ENCODE measurements at regions not wholly inside any gene's neighbourhood (a gene's known extent, or its start where the extent isn't known, plus 50 kb on each side); places are given as distances from the start of the nearest gene placed in this dataset.
A peak's percentile ranks its signal among the peaks of the same experiment; 100 is the strongest.

DNA sequence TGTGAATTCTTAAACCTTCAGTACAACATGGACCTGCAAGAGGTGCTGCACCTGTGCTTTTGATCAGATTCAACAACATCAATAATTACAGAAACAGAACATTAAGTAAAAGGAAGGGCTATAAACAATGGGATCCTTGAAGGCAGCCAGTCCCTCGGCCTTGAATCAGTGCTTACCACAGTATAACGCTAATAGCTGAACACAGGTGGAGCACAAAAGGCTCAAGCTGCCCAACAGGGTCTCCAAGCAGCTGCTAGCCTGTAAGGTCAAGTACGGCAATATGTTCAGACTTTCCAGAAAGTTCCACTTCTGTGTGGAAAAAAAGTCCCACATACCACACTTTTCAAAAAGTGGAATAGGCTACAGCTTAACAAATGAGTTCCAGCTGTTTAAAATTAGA, 61.9 kb upstream of the ITGA1 start:
- DNase-seq, result no peak
- peaks cover 25% of the 10 kb centered on the region for H3K36me3 Mint-ChIP-seq
- peak overlapping the region; percentile 80 for H3K4me3 Mint-ChIP-seq
- POLR2A ChIA-PET, result interaction anchor here (0.8 to 2.5 kb wide), 10 partner anchors 8 to 73 kb away, joined by 3 to 14 read pairs (median 5); partner anchors contain the start of genes ITGA1 and PELO
- peak; percentile 3 for ATAC-seq (ENCODE audit: low read depth)
- peaks cover 7% of the 10 kb centered on the region for H3K9me3 Mint-ChIP-seq
- H3K27ac Mint-ChIP-seq, result peak overlapping the region; percentile 94
- no peaks in the 10 kb centered on the region for H3K27me3 Mint-ChIP-seq
- peaks cover 38% of the 10 kb centered on the region for H3K4me1 Mint-ChIP-seq

DNA sequence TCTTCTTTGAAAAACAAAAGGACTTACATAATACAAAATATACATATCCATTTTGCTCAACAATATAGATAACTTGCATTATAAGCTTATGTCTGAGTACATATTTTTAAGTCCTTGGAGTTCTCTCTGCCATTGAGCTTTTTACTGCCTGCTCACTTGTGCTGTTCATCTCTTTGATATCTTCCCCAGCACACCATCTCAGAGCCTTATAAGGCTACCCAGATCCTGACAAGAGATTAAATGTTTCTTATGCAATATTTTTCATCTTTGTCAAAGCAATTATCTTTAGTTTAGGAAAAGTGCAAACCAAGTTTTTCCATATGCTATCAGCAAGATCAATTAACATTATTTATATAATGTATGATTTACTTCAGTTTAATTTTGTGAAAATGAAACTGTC, 60.7 kb upstream of the ITGA1 start:
- Mint-ChIP-seq H3K27ac (peak overlapping the region; percentile 71), H3K27me3 (no peaks in the 10 kb centered on the region), H3K9me3 (peaks cover 5% of the 10 kb centered on the region), H3K36me3 (peaks cover 25% of the 10 kb centered on the region), H3K4me3 (peak overlapping the region; percentile 42), H3K4me1 (peaks cover 38% of the 10 kb centered on the region)
- ATAC-seq (ENCODE audit: low read depth), result no peak
- DNase-seq, result no peak
- POLR2A ChIA-PET, result interaction anchor here (1.1 to 2.5 kb wide), 4 partner anchors 11 to 60 kb away, joined by 3 to 8 read pairs (median 5); partner anchors contain the start of genes ITGA1 and PELO

DNA sequence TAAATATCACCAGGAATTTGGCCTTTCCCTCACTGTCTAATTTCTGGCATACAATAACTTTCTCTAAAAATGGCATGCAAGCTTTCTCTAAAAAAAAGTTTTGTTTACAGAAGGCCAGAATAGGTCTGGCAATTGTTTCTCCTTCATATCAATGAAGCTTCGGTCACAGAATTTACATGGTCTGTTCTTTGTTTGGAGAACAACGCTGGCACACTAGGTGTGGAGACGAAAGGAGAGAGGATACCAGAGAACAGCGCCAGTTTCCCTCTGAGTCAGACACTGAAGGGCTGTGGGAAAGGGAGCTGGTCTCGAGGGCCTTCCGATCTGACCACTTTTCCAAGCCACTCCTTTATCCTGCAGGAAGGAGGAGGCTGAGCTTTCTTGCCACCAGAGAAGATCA, 60.1 kb upstream of the ITGA1 start:
- no peak overlapping the region for H3K4me3 Mint-ChIP-seq
- H3K27me3 Mint-ChIP-seq, result no peaks in the 10 kb centered on the region
- peaks cover 38% of the 10 kb centered on the region for H3K4me1 Mint-ChIP-seq
- H3K9me3 Mint-ChIP-seq, result peaks cover 7% of the 10 kb centered on the region
- peaks cover 29% of the 10 kb centered on the region for H3K36me3 Mint-ChIP-seq
- ATAC-seq (ENCODE audit: low read depth) (no peak), DNase-seq (no peak)
- H3K27ac Mint-ChIP-seq, result no peak overlapping the region
- POLR2A ChIA-PET, result interaction anchor here (1.1 to 2.5 kb wide), 2 partner anchors 16 to 60 kb away, joined by 3 to 8 read pairs; partner anchors contain the start of genes ITGA1 and PELO

DNA sequence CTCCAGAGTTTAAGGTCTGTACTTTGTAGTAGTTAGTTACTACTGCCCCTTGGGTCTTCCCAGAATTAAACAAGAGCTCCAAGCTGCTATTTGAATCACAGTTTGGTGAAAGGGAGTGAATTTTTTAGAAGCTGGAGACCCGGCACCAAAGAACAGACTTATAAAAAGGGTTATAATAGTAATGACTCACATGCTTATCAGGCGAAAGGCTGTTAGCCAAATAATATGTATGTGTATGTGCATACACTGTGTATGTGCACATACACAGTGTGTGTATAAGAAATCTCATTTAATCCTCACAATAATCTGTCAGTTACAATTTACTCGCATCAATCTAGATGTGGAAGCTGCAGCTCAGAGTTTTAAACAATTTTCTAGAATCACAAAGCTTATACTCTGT, 59.5 kb upstream of the ITGA1 start:
- DNase-seq (no peak), ATAC-seq (ENCODE audit: low read depth) (no peak)
- Mint-ChIP-seq H3K36me3 (peaks cover 29% of the 10 kb centered on the region), H3K27ac (no peak overlapping the region), H3K9me3 (peaks cover 7% of the 10 kb centered on the region), H3K4me1 (peaks cover 35% of the 10 kb centered on the region), H3K4me3 (no peak overlapping the region), H3K27me3 (no peaks in the 10 kb centered on the region)
- POLR2A ChIA-PET, result interaction anchor here (1.1 kb wide), 1 partner anchor 15 kb away, joined by 3 read pairs; no protein-coding TSS in a partner anchor

DNA sequence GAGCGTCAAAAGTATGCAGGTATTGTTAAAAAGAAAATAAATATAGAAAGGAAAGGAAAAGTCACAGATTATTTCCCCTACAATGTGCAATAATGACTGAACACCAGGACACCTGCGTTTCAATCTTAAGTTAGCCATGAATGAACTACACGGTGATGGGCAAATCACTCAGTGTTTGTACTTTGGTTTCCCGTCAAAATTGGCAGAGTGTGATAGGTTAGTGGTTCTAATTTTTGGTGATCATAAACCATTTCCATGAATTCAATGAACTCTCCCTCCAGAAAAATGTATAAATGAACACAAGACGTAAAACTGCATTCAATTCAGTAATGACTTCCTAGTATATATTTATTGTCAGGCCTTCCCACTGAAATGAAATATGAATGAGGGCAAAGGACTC, 59.0 kb upstream of the ITGA1 start:
- Mint-ChIP-seq H3K36me3 (peaks cover 28% of the 10 kb centered on the region), H3K27me3 (no peaks in the 10 kb centered on the region), H3K9me3 (peaks cover 7% of the 10 kb centered on the region), H3K4me1 (peaks cover 37% of the 10 kb centered on the region), H3K27ac (no peak overlapping the region), H3K4me3 (no peak overlapping the region)
- no peak for DNase-seq
- POLR2A ChIA-PET, result no interaction called here
- ATAC-seq (ENCODE audit: low read depth), result no peak

DNA sequence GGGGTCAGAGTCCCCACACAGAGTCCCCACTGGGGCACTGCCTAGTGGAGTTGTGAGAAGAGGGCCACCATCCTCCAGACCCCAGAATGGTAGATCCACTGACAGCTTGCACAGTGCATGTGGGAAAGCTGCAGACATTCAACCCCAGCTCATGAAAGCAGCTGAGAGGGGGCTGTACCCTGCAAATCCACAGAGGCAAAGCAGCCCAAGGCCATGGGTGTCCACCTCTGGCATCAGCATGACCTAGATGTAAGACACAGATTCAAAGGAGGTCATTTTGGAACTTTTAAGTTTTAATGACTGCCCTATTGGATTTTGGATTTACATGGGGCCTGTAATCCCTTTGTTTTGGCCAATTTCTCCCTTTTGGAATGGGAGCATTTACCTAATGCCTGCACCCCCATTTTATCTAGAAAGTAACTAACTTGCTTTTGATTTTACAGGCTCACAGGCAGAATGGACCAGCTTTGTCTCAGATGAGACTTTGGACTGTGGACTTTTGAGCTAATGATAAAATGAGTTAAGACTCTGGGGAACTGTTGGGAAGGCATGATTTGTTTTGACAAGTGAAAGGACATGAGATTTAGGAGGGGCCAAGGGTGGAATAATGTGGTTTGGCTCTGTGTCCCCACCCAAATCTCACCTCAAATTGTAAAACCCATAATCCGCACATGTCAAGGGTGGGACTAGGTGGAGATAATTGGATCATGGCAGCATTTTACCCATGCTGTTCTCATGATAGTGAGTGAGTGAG, 56.3 kb upstream of the ITGA1 start:
- H3K4me1 Mint-ChIP-seq, result peaks cover 17% of the 10 kb centered on the region
- H3K27ac Mint-ChIP-seq, result no peak overlapping the region
- peaks cover 2% of the 10 kb centered on the region for H3K9me3 Mint-ChIP-seq
- H3K36me3 Mint-ChIP-seq, result peaks cover 18% of the 10 kb centered on the region
- no peak for ATAC-seq (ENCODE audit: low read depth)
- H3K4me3 Mint-ChIP-seq, result no peak overlapping the region
- no peak for DNase-seq
- POLR2A ChIA-PET, result no interaction called here
- H3K27me3 Mint-ChIP-seq, result no peaks in the 10 kb centered on the region

DNA sequence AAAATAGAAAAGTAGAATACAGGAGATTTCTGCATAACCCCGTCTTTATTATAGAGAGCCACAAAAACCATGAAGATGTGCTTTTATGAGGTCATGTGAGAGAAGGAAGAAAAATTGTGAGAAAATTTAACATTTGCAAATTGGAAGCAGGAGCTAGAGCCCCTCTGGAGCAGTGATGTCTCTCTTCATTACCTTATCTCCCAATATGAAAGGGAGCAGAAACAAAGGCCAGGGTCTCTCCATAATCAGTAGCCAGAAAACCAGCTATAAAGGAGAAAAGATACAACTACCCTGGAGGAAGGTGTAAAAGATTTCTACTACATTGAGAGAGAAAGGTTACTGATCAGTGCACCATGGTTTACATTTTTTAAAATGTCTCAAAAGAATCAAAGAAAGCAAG, 53.2 kb upstream of the ITGA1 start:
- no peak overlapping the region for H3K4me3 Mint-ChIP-seq
- POLR2A ChIA-PET, result interaction anchor here (1.7 kb wide), 1 partner anchor 9 kb away, joined by 6 read pairs; no protein-coding TSS in a partner anchor
- no peak for DNase-seq
- H3K36me3 Mint-ChIP-seq, result peaks cover 27% of the 10 kb centered on the region
- no peaks in the 10 kb centered on the region for H3K27me3 Mint-ChIP-seq
- ATAC-seq (ENCODE audit: low read depth), result no peak
- H3K9me3 Mint-ChIP-seq, result peaks cover 3% of the 10 kb centered on the region
- H3K27ac Mint-ChIP-seq, result no peak overlapping the region
- peaks cover 16% of the 10 kb centered on the region for H3K4me1 Mint-ChIP-seq

DNA sequence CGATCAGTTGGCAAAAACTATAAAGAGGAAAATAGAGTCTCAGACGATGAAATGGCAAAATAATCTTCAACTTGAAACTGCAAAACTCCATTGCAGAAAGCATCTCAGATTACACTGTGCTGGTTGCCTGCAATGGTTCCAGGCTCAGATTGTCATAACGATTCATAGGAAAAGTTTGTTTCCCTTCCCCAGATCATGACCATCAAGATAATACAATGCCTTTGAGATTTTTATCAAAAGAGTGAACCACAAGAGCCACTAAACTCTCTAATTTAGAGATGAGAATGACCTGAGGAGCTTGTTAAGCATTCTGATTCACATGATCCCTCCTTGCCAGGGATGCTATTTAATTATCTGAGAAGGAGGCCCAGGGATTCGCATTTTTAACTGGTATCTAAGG, 52.6 kb upstream of the ITGA1 start:
- DNase-seq (no peak), ATAC-seq (ENCODE audit: low read depth) (no peak)
- H3K4me3 Mint-ChIP-seq, result no peak overlapping the region
- peaks cover 13% of the 10 kb centered on the region for H3K4me1 Mint-ChIP-seq
- no peaks in the 10 kb centered on the region for H3K27me3 Mint-ChIP-seq
- POLR2A ChIA-PET, result interaction anchor here (1.7 kb wide), 1 partner anchor 10 kb away, joined by 6 read pairs; no protein-coding TSS in a partner anchor
- peaks cover 3% of the 10 kb centered on the region for H3K9me3 Mint-ChIP-seq
- H3K36me3 Mint-ChIP-seq, result peaks cover 24% of the 10 kb centered on the region
- no peak overlapping the region for H3K27ac Mint-ChIP-seq
